Gastrocnemius medialis (tissue), 4 donors: ENCODE measurements at regions not wholly inside any gene's neighbourhood (a gene's known extent, or its start where the extent isn't known, plus 50 kb on each side); places are given as distances from the start of the nearest gene placed in this dataset.

Experiments used
- ATAC-seq, 2 donors: fragments of 150-250 bp; one replicate each; pipeline ENCODE4 v1.9.1; 2016
- DNase-seq, 2 donors: peaks; one replicate each; pipeline ENCODE4 v3.0.0-alpha.2; 2019
- H3K27ac ChIP-seq, 4 donors: fragments of 200-600 bp; sonication (generic); 1 replicate in 1 of 4; 2 replicates in 3 of 4; pipeline ENCODE4 v1.5.1; 2016 to 2018; ENCODE audit warnings: mild to moderate bottlenecking in 2 of 4, moderate library complexity in 1 of 4
- H3K27me3 ChIP-seq, 3 donors: fragments of 200-600 bp; sonication (generic) in 2 of 3; 1 replicate in 1 of 3; 2 replicates in 2 of 3; pipeline versions ENCODE4 v1.5.1 to v1.6.0; 2016 to 2019; ENCODE audit warnings: mild to moderate bottlenecking in 1 of 3, moderate library complexity in 1 of 3
- H3K36me3 ChIP-seq, 2 donors: fragments of 200-600 bp; sonication (generic) in 1 of 2; one replicate each; pipeline ENCODE4 v1.5.1; 2017 to 2018
- H3K4me1 ChIP-seq, 2 donors: fragments of 200-600 bp; sonication (generic) in 1 of 2; one replicate each; pipeline ENCODE4 v1.5.1; 2016 to 2017; ENCODE audit warnings: mild to moderate bottlenecking in 2 of 2
- H3K4me3 ChIP-seq, 4 donors: fragments of 200-600 bp; sonication (generic) in 3 of 4; 1 replicate in 1 of 4; 2 replicates in 3 of 4; pipeline ENCODE4 v1.5.1; 2016 to 2019; ENCODE audit warnings: mild to moderate bottlenecking in 2 of 4
- H3K9me3 ChIP-seq, 3 donors: fragments of 200-600 bp; sonication (generic) in 2 of 3; 1 replicate in 1 of 3; 2 replicates in 2 of 3; pipeline ENCODE4 v1.5.1; 2016 to 2019
- CTCF ChIP-seq, 5 experiments: fragments of 450-650 bp in 3 of 5; fragments of 200-600 bp in 2 of 5; sonication (generic) in 2 of 5; IDR thresholded peaks in 4 of 5; conservative IDR thresholded peaks in 1 of 5; 1 replicate in 4 of 5; 2 replicates in 1 of 5; pipeline ENCODE4 v1.5.1; 2016 to 2019; ENCODE audit warnings: antibody characterized with exemption in 5 of 5, mild to moderate bottlenecking in 3 of 5, moderate library complexity in 3 of 5
- POLR2A ChIP-seq, 2 donors: fragments of 450-650 bp; IDR thresholded peaks; one replicate each; pipeline ENCODE4 v1.6.1; 2017; ENCODE audit warnings: antibody characterized with exemption in 2 of 2, mild to moderate bottlenecking in 2 of 2, moderate library complexity in 2 of 2
- in situ Hi-C, 4 donors: fragments of 200-750 bp; cut with MboI; loops; one replicate each; pipeline versions ENCODE4 v1.15.0 to v1.8.0; 2017; ENCODE audit warnings: low sequenced_read_pairs in 4 of 4
- intact Hi-C: fragments of 100-400 bp; cut with DNase I; formaldehyde crosslinking; loops from one replicate; pipeline ENCODE4 v1.15.1; 2023; ENCODE audit warnings: low total_unique reads

GRCh38 chr6:67889682-67889995 lies 745.4 kb upstream of the ADGRB3 start:
- intact Hi-C loops, result no loop called here

GRCh38 chr6:67888886-67889681 lies 746.0 kb upstream of the ADGRB3 start:
- Histone ChIP-seq H3K9me3 (no peaks in the 10 kb centered on the region), H3K4me3 (no peak overlapping the region), H3K4me1 (no peaks in the 10 kb centered on the region), H3K27me3 (no peaks in the 10 kb centered on the region), H3K27ac (no peak overlapping the region), H3K36me3 (no peaks in the 10 kb centered on the region)
- DNase-seq (no peak), ATAC-seq (no peak)
- TF ChIP-seq CTCF (IDR thresholded peaks at IDR 0.05 in 4 of 5, conservative IDR thresholded peaks at IDR 0.05 in 1 of 5) (no peak), POLR2A (IDR thresholded peaks at IDR 0.05) (no peak)
- in situ Hi-C loops, result no loop called here
- intact Hi-C loops, result no loop called here

More at GRCh38 chr6:67889682-67889995, 745.4 kb upstream of the ADGRB3 start:
- Histone ChIP-seq H3K4me3 (no peak overlapping the region), H3K9me3 (no peaks in the 10 kb centered on the region), H3K27me3 (no peaks in the 10 kb centered on the region), H3K4me1 (no peaks in the 10 kb centered on the region), H3K27ac (no peak overlapping the region), H3K36me3 (no peaks in the 10 kb centered on the region)
- ATAC-seq (no peak), DNase-seq (no peak)
- in situ Hi-C loops, result no loop called here
- TF ChIP-seq POLR2A (IDR thresholded peaks at IDR 0.05) (no peak), CTCF (IDR thresholded peaks at IDR 0.05 in 4 of 5, conservative IDR thresholded peaks at IDR 0.05 in 1 of 5) (no peak)

GRCh38 chr6:67888546-67888885 lies 746.6 kb upstream of the ADGRB3 start:
- no peaks in the 10 kb centered on the region for H3K27me3 ChIP-seq
- intact Hi-C loops (no loop called here), in situ Hi-C loops (no loop called here)
- ATAC-seq (no peak), DNase-seq (no peak)
- no peaks in the 10 kb centered on the region for H3K9me3 ChIP-seq
- no peak for TF ChIP-seq POLR2A (IDR thresholded peaks at IDR 0.05)
- no peak for TF ChIP-seq CTCF (IDR thresholded peaks at IDR 0.05 in 4 of 5, conservative IDR thresholded peaks at IDR 0.05 in 1 of 5)
- H3K4me1 ChIP-seq, result no peaks in the 10 kb centered on the region
- H3K27ac ChIP-seq, result no peak overlapping the region
- no peak overlapping the region for H3K4me3 ChIP-seq
- no peaks in the 10 kb centered on the region for H3K36me3 ChIP-seq

- in situ Hi-C loops, result no loop called here
- Histone ChIP-seq H3K4me3 (no peak overlapping the region), H3K27me3 (no peaks in the 10 kb centered on the region), H3K27ac (no peak overlapping the region), H3K9me3 (no peaks in the 10 kb centered on the region), H3K36me3 (no peaks in the 10 kb centered on the region), H3K4me1 (no peaks in the 10 kb centered on the region)
- TF ChIP-seq POLR2A (IDR thresholded peaks at IDR 0.05), result no peak
- no peak for TF ChIP-seq CTCF (IDR thresholded peaks at IDR 0.05 in 4 of 5, conservative IDR thresholded peaks at IDR 0.05 in 1 of 5)
- intact Hi-C loops, result no loop called here
- DNase-seq, result no peak
- no peak for ATAC-seq
Observed at GRCh38 chr6:67887747-67888545, 747.1 kb upstream of the ADGRB3 start.
